ENCODE measurements at regions not wholly inside any gene's neighbourhood (a gene's known extent, or its start where the extent isn't known, plus 50 kb on each side); places are given as distances from the start of the nearest gene placed in this dataset.

DNA sequence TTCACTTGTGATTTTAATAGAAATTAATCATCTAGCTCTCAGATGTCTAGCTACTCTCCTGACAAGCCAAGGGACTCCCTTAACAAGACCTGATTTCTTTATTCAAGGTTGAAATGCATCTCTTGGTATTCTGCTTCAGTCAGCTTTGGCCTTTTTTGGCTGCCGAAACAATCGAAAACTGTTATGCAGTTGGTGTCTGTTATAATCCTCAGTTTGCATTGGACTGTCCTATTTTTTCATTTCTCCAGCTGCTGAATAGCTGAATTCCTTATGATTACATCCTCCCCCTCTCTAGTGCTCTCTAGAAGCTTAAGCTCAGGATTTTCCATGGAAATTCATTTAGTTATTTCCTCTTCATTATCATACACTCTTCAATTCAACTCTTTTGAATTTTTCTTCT, 177.2 kb downstream of the TRIML1 start:
- DNase-seq (ENCODE audit: low spot score) = no peak
- TF ChIP-seq, protein P1, sequence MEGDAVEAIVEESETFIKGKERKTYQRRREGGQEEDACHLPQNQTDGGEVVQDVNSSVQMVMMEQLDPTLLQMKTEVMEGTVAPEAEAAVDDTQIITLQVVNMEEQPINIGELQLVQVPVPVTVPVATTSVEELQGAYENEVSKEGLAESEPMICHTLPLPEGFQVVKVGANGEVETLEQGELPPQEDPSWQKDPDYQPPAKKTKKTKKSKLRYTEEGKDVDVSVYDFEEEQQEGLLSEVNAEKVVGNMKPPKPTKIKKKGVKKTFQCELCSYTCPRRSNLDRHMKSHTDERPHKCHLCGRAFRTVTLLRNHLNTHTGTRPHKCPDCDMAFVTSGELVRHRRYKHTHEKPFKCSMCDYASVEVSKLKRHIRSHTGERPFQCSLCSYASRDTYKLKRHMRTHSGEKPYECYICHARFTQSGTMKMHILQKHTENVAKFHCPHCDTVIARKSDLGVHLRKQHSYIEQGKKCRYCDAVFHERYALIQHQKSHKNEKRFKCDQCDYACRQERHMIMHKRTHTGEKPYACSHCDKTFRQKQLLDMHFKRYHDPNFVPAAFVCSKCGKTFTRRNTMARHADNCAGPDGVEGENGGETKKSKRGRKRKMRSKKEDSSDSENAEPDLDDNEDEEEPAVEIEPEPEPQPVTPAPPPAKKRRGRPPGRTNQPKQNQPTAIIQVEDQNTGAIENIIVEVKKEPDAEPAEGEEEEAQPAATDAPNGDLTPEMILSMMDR (IDR thresholded peaks at IDR 0.05; ENCODE audit: extremely low read depth, insufficient read depth, missing control alignments) = no peak
- in situ Hi-C loops (cut with MboI; ENCODE audit: low pct_unique_long_range_greater_than_20kb, low sequenced_read_pairs, unreplicated experiment) = no loop called here

DNA sequence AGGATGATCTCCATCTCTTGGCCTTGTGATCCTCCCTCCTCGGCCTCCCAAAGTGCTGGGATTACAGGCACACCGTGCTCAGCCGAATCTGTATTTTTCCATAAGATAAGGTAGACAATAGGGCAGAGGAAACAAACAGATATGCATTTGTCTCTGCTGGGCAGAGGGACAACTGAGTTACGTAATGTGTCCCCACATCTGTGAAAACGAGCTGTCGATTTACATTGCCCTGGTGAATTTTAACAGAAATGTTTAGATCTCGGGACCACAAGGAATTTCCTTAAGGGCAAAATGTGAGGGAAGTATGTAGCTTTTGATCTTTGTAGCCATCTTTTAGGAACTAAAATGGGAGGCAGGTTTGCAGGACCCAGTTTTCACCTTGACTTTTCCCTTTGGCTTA, 189.7 kb downstream of the TRIML1 start:
- TF ChIP-seq, protein P1 (IDR thresholded peaks at IDR 0.05; ENCODE audit: extremely low read depth, insufficient read depth, missing control alignments) = no peak
- no peak for DNase-seq (ENCODE audit: low spot score)
- in situ Hi-C loops (cut with MboI; ENCODE audit: low pct_unique_long_range_greater_than_20kb, low sequenced_read_pairs, unreplicated experiment) = no loop called here

DNA sequence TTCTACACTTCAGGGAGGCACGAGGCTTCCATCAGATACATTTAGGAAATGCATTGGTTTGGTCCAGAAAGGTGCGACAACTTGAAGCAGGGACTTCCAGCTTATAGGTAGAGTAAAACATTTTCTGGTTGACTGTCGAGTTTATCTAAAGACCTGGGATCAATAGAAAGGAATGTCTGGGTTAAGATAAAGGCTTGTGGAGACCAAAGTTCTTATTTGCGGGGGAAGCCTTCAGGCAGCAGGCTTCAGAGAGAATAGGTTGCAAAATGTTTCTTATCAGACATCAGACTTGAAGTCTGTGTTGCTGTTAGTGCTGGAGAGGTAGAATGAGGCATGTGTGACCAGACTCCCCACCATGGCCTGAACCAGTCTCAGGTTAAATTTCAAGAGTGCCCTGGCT, 190.3 kb downstream of the TRIML1 start:
- in situ Hi-C loops (cut with MboI; ENCODE audit: low pct_unique_long_range_greater_than_20kb, low sequenced_read_pairs, unreplicated experiment) = no loop called here
- no peak for DNase-seq (ENCODE audit: low spot score)
- TF ChIP-seq, protein P1 (IDR thresholded peaks at IDR 0.05; ENCODE audit: extremely low read depth, insufficient read depth, missing control alignments) = no peak

DNA sequence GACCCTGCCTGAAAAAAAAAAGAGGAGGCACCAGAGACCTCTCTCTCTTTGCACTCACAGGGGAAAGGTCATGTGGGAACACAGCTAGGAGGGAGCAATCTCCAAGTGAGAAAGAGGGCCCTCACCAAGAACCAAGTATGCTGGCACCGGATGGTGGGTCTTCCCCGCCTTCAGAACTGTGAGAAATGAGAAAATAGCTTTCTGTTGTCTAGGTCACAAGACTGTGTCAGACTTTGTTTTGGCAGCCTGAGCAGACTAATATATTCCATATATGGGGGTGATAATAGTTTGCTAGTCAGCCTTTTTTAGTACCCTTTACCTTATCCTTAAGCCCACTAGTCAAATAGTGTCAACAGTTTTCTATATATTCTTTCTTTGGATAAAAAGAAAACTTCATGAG, 193.0 kb downstream of the TRIML1 start:
- in situ Hi-C loops (cut with MboI; ENCODE audit: low pct_unique_long_range_greater_than_20kb, low sequenced_read_pairs, unreplicated experiment) = no loop called here
- no peak for DNase-seq (ENCODE audit: low spot score)
- TF ChIP-seq, protein P1 (IDR thresholded peaks at IDR 0.05; ENCODE audit: extremely low read depth, insufficient read depth, missing control alignments) = no peak

DNA sequence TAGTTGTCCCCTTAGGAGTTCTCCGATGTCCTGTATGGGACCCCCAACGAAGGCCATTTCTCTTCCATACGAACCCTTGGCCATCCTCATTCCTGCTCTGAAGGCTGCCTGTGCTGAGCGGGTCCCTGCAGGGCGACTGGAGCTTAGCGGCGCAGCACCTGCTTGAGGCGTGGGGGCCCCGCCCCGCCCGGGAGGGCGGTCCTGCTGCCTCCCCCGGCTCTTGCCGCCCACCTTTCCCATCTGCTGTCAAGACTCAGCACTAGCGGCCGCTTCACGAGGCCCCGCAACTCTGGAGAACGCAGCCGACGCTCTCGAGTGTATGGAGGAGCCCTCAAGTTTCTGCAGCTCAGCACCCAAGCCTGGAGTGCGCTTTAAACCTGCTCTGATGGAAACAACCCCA, 197.7 kb downstream of the TRIML1 start:
- in situ Hi-C loops (cut with MboI; ENCODE audit: low pct_unique_long_range_greater_than_20kb, low sequenced_read_pairs, unreplicated experiment) = no loop called here
- DNase-seq (ENCODE audit: low spot score) = no peak
- TF ChIP-seq, protein P1 (IDR thresholded peaks at IDR 0.05; ENCODE audit: extremely low read depth, insufficient read depth, missing control alignments) = no peak

DNA sequence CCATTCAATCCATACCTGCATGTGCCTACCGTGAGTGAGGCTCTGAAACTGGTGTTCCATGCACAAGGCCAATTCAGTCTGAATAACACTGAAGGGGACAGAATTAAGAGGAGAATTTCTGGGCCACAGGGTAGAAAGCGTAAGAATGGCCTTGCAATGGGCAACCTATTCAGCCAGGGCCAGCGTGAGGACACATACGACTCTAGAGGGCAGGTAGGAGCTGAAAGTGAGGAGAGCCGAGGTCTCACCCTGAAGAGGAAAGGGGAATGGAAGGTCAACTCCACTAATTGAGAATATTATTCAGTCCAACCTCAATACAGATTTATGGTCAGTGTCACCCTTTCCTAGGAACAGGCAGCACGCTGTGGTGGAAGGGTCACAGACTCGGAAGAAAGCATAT, 202.2 kb downstream of the TRIML1 start:
- in situ Hi-C loops (cut with MboI; ENCODE audit: low pct_unique_long_range_greater_than_20kb, low sequenced_read_pairs, unreplicated experiment) = no loop called here
- no peak for DNase-seq (ENCODE audit: low spot score)
- TF ChIP-seq, protein P1 (IDR thresholded peaks at IDR 0.05; ENCODE audit: extremely low read depth, insufficient read depth, missing control alignments) = no peak
